ENCODE measurements at regions not wholly inside any gene's neighbourhood (a gene's known extent, or its start where the extent isn't known, plus 50 kb on each side); places are given as distances from the start of the nearest gene placed in this dataset.

- Histone ChIP-seq H3K4me3 (ENCODE audit: low read depth, low read length) (no peak overlapping the region), H3K27me3 (ENCODE audit: control insufficient read depth, insufficient read depth, low read length) (no peaks in the 10 kb centered on the region), H3K36me3 (ENCODE audit: control insufficient read depth, insufficient read depth, low read length) (no peaks in the 10 kb centered on the region)
- no peak for DNase-seq (ENCODE audit: low read depth)
- no peak for TF ChIP-seq CTCF (IDR thresholded peaks at IDR 0.05; ENCODE audit: insufficient read depth, low read length, poor library complexity, severe bottlenecking)
These were observed 613.7 kb upstream of the MKI67 start for GRCh38 chr10:128739930-128740329.

GRCh38 chr10:128741180-128741579, 615.0 kb upstream of the MKI67 start:
- H3K27me3 ChIP-seq (ENCODE audit: control insufficient read depth, insufficient read depth, low read length), result no peaks in the 10 kb centered on the region
- no peak for TF ChIP-seq CTCF (IDR thresholded peaks at IDR 0.05; ENCODE audit: insufficient read depth, low read length, poor library complexity, severe bottlenecking)
- no peak overlapping the region for H3K4me3 ChIP-seq (ENCODE audit: low read depth, low read length)
- H3K36me3 ChIP-seq (ENCODE audit: control insufficient read depth, insufficient read depth, low read length), result no peaks in the 10 kb centered on the region
- no peak for DNase-seq (ENCODE audit: low read depth)

- TF ChIP-seq CTCF (IDR thresholded peaks at IDR 0.05; ENCODE audit: insufficient read depth, low read length, poor library complexity, severe bottlenecking), result no peak
- H3K36me3 ChIP-seq (ENCODE audit: control insufficient read depth, insufficient read depth, low read length), result no peaks in the 10 kb centered on the region
- H3K4me3 ChIP-seq (ENCODE audit: low read depth, low read length), result no peak overlapping the region
- H3K27me3 ChIP-seq (ENCODE audit: control insufficient read depth, insufficient read depth, low read length), result no peaks in the 10 kb centered on the region
- DNase-seq (ENCODE audit: low read depth), result no peak
These were observed 615.5 kb upstream of the MKI67 start for GRCh38 chr10:128741680-128742079.

- no peaks in the 10 kb centered on the region for H3K36me3 ChIP-seq (ENCODE audit: control insufficient read depth, insufficient read depth, low read length)
- no peak for TF ChIP-seq CTCF (IDR thresholded peaks at IDR 0.05; ENCODE audit: insufficient read depth, low read length, poor library complexity, severe bottlenecking)
- no peaks in the 10 kb centered on the region for H3K27me3 ChIP-seq (ENCODE audit: control insufficient read depth, insufficient read depth, low read length)
- DNase-seq (ENCODE audit: low read depth), result no peak
- H3K4me3 ChIP-seq (ENCODE audit: low read depth, low read length), result no peak overlapping the region
These were observed 617.9 kb upstream of the MKI67 start for GRCh38 chr10:128744092-128744491.

GRCh38 chr10:128744811-128745305, 618.6 kb upstream of the MKI67 start:
- no peaks in the 10 kb centered on the region for H3K36me3 ChIP-seq (ENCODE audit: control insufficient read depth, insufficient read depth, low read length)
- no peak for TF ChIP-seq CTCF (IDR thresholded peaks at IDR 0.05; ENCODE audit: insufficient read depth, low read length, poor library complexity, severe bottlenecking)
- no peak for DNase-seq (ENCODE audit: low read depth)

GRCh38 chr10:128747582-128748346, 621.5 kb upstream of the MKI67 start:
- no peak for TF ChIP-seq CTCF (IDR thresholded peaks at IDR 0.05; ENCODE audit: insufficient read depth, low read length, poor library complexity, severe bottlenecking)
- no peak for DNase-seq (ENCODE audit: low read depth)
- Histone ChIP-seq H3K27me3 (ENCODE audit: control insufficient read depth, insufficient read depth, low read length) (no peaks in the 10 kb centered on the region), H3K4me3 (ENCODE audit: low read depth, low read length) (no peak overlapping the region), H3K36me3 (ENCODE audit: control insufficient read depth, insufficient read depth, low read length) (no peaks in the 10 kb centered on the region)

More at GRCh38 chr10:128744811-128745305, 618.6 kb upstream of the MKI67 start:
- no peaks in the 10 kb centered on the region for H3K27me3 ChIP-seq (ENCODE audit: control insufficient read depth, insufficient read depth, low read length)
- no peak overlapping the region for H3K4me3 ChIP-seq (ENCODE audit: low read depth, low read length)

Data from kidney epithelial cell (primary cell).